ENCODE measurements at regions not wholly inside any gene's neighbourhood (a gene's known extent, or its start where the extent isn't known, plus 50 kb on each side); places are given as distances from the start of the nearest gene placed in this dataset.

DNA sequence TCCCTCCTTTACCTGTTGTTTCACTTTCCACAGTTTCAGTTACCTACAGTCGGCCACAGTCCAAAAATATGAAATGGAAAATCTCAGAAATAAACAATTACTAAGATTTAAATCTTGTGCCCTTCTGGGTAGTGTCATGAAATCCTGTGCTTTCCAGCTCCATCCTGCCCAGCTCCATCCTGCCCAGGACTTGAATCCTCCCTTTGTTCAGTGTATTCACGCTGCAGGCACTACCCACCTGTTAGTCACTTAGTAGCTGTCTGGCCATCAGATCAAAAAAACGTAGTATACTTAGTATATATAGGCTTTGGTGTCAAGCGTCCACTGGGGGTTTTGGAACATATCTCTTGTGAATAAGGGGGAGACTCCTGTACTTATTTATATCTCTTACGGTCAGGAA, 329.0 kb upstream of the SEMA6D start:
- BruUV-seq (replicated peaks), result no TSS peak
- DNase-seq (ENCODE audit: low read depth, low spot score), result no peak
- Histone ChIP-seq H3K27me3 (ENCODE audit: insufficient read depth, low read length) (no peaks in the 10 kb centered on the region), H4K20me1 (ENCODE audit: insufficient read depth) (no peaks in the 10 kb centered on the region), H3K4me1 (ENCODE audit: control insufficient read depth in 1 of 2, insufficient read depth in 2 of 2, low read length in 2 of 2) (no peaks in the 10 kb centered on the region), H3K9me2 (ENCODE audit: insufficient read depth) (no peaks in the 10 kb centered on the region), H2AFZ (ENCODE audit: low read depth, low read length, poor library complexity, severe bottlenecking) (no peak overlapping the region), H3K27ac (ENCODE audit: low read depth, low read length) (no peak overlapping the region), H3K79me2 (ENCODE audit: insufficient read depth, low read length) (no peaks in the 10 kb centered on the region), H3K9ac (ENCODE audit: low read length) (no peak overlapping the region), H3K36me3 (ENCODE audit: control insufficient read depth in 1 of 2, insufficient read depth in 2 of 2, low read length in 2 of 2) (no peaks in the 10 kb centered on the region), H3K4me2 (ENCODE audit: low read length) (no peak overlapping the region), H3K4me3 (replicated peaks in 1 of 2; ENCODE audit: low read depth in 1 of 2, low read length in 2 of 2) (no peak overlapping the region), H3K9me3 (ENCODE audit: control insufficient read depth in 1 of 2, insufficient read depth in 1 of 2, low read depth in 1 of 2, low read length in 2 of 2) (peaks cover 25 to 32% of the 10 kb centered on the region in 2 experiments; a peak in 2 of 4 replicates)
- RAD21 ChIA-PET (ENCODE audit: low non-redundant PET in 1 of 2, low total read pairs in 2 of 2, uncharacterized antibody in 2 of 2, unreplicated experiment in 2 of 2), result no interaction called here
- POLR2A ChIA-PET, result no interaction called here
- no peak for ATAC-seq
- TF ChIP-seq CBX3 (IDR thresholded peaks at IDR 0.05; ENCODE audit: low read depth) (no peak), RAD21 (IDR thresholded peaks at IDR 0.05; ENCODE audit: low read depth) (no peak), SIN3A (IDR thresholded peaks at IDR 0.05; ENCODE audit: low read depth) (no peak), FOSL1 (IDR thresholded peaks at IDR 0.05; ENCODE audit: low read depth) (no peak), EZH2phosphoT487 (IDR thresholded peaks at IDR 0.05; ENCODE audit: borderline replicate concordance) (no peak), ZNF274 (IDR thresholded peaks at IDR 0.05; ENCODE audit: low read depth, low read length) (no peak), ZFX (IDR thresholded peaks at IDR 0.05) (no peak), EZH2 (IDR thresholded peaks at IDR 0.05) (no peak), TCF7L2 (IDR thresholded peaks at IDR 0.05; ENCODE audit: borderline replicate concordance, extremely low read depth, insufficient read depth, insufficient read length) (no peak), EGR1 (IDR thresholded peaks at IDR 0.05; ENCODE audit: low read depth) (no peak), SRF (IDR thresholded peaks at IDR 0.05; ENCODE audit: low read depth) (no peak), CTCF (IDR thresholded peaks at IDR 0.05 in 2 of 3, conservative IDR thresholded peaks at IDR 0.05 in 1 of 3; ENCODE audit: borderline replicate concordance in 1 of 3, insufficient read depth in 1 of 3, low read depth in 2 of 3, low read length in 2 of 3) (no peak), ELF1 (IDR thresholded peaks at IDR 0.05; ENCODE audit: borderline replicate concordance, low read depth) (no peak), JUND (IDR thresholded peaks at IDR 0.05) (no peak), POLR2A (IDR thresholded peaks at IDR 0.05; ENCODE audit: borderline replicate concordance, extremely low read depth, insufficient read depth, insufficient read length) (no peak), SP1 (IDR thresholded peaks at IDR 0.05; ENCODE audit: low read depth) (no peak)
- TF ChIP-seq, protein P1, sequence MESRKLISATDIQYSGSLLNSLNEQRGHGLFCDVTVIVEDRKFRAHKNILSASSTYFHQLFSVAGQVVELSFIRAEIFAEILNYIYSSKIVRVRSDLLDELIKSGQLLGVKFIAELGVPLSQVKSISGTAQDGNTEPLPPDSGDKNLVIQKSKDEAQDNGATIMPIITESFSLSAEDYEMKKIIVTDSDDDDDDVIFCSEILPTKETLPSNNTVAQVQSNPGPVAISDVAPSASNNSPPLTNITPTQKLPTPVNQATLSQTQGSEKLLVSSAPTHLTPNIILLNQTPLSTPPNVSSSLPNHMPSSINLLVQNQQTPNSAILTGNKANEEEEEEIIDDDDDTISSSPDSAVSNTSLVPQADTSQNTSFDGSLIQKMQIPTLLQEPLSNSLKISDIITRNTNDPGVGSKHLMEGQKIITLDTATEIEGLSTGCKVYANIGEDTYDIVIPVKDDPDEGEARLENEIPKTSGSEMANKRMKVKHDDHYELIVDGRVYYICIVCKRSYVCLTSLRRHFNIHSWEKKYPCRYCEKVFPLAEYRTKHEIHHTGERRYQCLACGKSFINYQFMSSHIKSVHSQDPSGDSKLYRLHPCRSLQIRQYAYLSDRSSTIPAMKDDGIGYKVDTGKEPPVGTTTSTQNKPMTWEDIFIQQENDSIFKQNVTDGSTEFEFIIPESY (IDR thresholded peaks at IDR 0.05; ENCODE audit: extremely low read depth, insufficient replicate concordance, low read length), result no peak
- TF ChIP-seq, protein P2, sequence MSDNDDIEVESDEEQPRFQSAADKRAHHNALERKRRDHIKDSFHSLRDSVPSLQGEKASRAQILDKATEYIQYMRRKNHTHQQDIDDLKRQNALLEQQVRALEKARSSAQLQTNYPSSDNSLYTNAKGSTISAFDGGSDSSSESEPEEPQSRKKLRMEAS (IDR thresholded peaks at IDR 0.05), result no peak
- TF ChIP-seq, protein P3, sequence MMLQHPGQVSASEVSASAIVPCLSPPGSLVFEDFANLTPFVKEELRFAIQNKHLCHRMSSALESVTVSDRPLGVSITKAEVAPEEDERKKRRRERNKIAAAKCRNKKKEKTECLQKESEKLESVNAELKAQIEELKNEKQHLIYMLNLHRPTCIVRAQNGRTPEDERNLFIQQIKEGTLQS (IDR thresholded peaks at IDR 0.05), result no peak
- CTCF ChIA-PET, result no interaction called here
- intact Hi-C loops (cut with micrococcal nuclease), result no loop called here

Measured in HCT116 (cell line).